GM10266 (cell line): ENCODE measurements at regions not wholly inside any gene's neighbourhood (a gene's known extent, or its start where the extent isn't known, plus 50 kb on each side); places are given as distances from the start of the nearest gene placed in this dataset.

Source experiments
- DNase-seq: peaks from one replicate; pipeline ENCODE4 v3.0.0; 2012; ENCODE audit errors: extremely low spot score
- TF ChIP-seq, protein P1 (sequence below): IDR thresholded peaks from 2 replicates; pipeline ENCODE4 v1.5.1; 2012; ENCODE audit warnings: mild to moderate bottlenecking, low read depth; ENCODE audit not compliant: control insufficient read depth, insufficient read depth; ENCODE audit errors: missing control alignments

DNA sequence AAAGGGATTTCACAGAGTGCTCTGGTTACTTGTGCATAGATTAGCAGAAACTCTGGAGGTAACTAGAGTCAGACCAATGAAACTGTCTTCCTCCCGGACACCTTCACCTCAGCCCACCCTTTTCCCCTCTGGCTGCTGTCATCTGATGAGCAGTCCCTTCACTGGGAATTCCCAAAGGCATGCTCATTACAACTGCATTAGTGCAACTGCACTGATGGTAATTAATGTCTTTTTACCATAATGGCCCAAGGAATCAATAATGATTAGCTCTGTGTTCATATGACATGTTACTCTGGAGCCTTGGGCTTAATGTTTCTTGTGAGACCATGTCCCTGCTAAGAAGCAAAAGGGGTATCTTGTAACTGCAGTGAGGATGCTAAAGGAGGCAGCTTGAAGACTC, 304.5 kb downstream of the GRIN2B start:
- DNase-seq, result no peak
- TF ChIP-seq, protein P1, sequence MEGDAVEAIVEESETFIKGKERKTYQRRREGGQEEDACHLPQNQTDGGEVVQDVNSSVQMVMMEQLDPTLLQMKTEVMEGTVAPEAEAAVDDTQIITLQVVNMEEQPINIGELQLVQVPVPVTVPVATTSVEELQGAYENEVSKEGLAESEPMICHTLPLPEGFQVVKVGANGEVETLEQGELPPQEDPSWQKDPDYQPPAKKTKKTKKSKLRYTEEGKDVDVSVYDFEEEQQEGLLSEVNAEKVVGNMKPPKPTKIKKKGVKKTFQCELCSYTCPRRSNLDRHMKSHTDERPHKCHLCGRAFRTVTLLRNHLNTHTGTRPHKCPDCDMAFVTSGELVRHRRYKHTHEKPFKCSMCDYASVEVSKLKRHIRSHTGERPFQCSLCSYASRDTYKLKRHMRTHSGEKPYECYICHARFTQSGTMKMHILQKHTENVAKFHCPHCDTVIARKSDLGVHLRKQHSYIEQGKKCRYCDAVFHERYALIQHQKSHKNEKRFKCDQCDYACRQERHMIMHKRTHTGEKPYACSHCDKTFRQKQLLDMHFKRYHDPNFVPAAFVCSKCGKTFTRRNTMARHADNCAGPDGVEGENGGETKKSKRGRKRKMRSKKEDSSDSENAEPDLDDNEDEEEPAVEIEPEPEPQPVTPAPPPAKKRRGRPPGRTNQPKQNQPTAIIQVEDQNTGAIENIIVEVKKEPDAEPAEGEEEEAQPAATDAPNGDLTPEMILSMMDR, result no peak

DNA sequence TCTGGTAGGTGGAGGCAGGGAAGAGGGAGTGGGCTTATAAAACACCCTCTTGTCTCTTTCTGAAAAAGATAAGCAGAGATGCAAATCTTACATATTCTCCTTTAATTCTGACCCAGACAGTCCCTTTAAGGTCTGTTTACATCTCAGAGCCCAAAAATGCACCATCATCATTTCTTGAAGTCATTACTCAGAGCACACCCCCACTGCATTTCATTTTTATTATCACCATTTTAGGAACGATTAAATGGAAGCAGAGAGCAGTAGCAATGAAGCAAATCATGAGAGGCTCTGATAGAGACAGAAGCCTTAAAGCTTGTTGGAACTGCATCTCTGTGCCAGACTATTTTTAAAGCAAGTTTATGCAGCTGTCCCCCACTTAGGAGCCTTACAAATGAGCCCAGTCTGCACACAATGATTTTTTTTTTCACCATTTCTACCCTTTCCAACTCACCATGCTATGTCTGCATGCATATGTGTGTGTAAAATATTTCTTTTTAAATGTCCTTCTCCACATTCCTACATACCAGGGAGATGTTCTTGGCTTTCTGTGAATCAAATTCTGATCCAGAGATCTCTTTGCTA, 311.0 kb downstream of the GRIN2B start:
- TF ChIP-seq, protein P1, result no peak
- DNase-seq, result no peak

DNA sequence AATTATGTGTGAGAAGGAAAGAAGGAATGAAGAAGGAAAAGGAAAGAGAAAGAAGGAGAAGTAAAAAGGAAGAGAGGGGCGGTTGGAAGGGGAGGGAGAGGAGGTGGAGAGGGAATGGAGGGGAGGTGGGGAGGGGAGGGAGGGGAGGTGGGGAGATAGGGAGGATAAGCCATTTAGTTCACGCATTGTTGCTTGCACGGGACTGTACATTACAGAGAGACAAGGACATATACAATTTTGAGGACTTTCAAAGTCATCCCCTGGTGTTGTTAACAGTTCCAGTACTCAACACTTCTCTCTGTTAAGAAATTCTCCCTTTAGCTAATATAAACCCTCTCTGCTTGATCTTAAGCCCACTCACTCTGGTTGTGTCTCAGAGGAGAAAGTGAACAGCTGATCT, 312.5 kb downstream of the GRIN2B start:
- no peak for DNase-seq
- TF ChIP-seq, protein P1, result no peak

DNA sequence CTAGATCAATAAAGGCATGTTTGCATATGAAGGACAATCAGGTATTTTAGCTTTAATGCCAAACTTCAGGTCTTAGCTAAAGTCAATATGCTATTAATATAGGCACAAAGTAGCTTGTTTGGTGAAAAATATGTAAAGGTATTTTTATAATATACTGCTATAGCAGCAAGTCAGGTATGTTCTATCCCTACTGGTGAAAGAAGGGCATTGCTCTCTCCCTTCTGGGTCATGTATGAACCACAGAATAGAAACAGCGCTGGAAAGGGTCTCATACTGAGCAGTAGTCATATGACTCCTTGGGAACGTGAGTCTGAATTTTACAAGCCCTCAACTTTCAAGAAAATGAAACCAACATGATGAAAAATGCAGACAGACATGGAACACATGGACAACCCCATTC, 314.6 kb downstream of the GRIN2B start:
- TF ChIP-seq, protein P1, result no peak
- no peak for DNase-seq

DNA sequence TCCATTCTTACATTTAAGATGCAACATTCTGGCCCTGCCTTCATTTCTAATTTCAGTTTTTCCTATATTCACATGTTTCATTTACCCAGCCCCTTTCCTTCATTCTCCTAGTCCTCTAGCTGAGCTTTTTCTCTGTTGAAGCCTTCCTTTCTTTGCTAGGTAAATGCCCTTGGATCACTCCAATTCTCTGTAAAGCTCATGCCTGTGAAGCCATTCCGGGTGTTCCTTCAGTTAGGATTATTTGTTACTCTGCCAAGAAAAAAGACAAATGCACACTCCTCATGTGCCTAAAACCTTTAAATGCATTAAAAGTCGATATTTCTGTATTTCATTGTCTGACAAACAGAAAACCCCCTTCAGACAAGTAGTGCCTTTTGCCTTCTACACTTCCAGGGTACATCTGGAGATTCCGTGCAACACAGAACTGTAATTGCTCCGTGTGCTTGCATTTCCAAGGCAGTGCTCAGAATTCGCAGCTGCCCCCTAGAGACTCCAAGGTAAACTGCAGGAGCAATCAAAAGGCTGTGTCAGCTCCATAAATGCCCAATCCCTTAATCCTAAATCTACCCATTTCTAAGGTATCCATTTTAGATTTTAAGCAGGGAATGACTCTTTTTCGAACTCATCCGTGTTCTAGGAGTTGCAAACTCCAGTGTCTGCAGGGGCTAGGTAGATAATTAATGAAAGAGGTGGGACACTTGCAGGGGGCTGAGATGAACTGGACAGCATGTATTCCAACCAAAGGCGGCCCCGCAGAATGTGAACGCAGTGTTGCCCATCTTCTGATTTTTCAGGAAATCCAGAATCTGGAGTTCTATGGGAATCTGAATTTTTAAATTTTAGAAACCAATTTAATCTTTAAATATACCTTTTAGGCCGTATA, 320.2 kb downstream of the GRIN2B start:
- TF ChIP-seq, protein P1, result peak; percentile 87
- DNase-seq, result peak; percentile 44

DNA sequence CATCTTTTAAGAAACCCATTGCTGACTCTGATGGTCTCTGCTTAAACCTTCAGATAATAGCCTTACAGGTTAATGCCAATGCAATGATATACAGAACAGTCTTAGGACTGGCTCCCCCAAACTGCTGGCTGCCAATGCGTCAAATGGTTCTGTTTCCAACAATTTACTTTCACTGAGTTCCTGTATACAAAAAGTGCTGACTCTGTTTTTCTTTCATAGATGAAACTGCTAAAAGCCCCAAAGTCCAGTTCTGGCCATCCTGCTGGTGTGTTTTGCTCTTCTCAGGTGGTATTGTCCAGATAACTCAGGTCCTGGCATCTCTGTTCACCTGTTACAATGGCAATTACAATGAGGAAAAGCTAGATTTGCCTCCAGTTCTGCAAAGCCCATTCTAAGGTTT, 326.9 kb downstream of the GRIN2B start:
- no peak for DNase-seq
- TF ChIP-seq, protein P1, result no peak

DNA sequence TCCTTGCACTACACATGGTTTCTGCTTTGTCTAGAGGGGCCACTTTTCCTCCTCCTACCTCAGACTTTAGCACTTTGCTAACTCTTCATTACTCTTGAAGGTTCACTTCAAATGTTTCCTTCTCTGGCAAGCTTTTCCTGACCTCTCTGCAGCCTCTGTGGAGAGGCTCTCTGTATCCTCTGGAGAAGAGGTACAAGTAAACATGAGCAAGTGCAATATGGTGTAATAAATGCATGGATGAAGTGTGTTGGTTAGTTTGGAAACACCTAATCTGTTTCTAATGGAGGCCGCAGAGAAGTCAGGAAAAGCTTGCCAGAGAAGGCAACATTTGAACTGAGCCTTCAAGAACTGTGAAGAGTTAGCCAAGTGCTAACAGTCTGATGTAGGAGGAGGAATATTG, 329.3 kb downstream of the GRIN2B start:
- no peak for DNase-seq
- TF ChIP-seq, protein P1, result no peak
